ENCODE measurements at regions not wholly inside any gene's neighbourhood (a gene's known extent, or its start where the extent isn't known, plus 50 kb on each side); places are given as distances from the start of the nearest gene placed in this dataset.

DNA sequence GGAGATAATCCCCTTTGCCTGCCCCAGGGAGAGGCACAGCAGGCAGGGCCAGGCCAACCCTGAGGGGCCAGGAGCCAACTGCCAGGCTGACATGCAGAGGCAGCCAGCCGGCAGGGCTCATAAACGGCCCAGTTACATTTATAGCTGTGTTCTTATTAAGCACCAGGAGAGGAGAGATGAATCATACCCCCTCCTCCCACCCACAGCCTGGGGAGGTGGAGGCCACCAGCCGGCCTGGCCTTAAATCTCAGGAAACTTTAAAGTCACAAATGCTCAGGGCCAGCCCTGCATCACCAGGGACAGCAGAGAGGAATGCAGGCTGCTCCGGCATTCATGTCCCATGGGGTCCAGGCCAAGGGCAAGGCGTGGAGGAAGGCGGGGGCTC is 177.2 kb downstream of the TMEM132E start:
- no peak for ATAC-seq
- Histone ChIP-seq H3K4me1 (ENCODE audit: low read depth) (no peaks in the 10 kb centered on the region), H3K9me3 (no peaks in the 10 kb centered on the region), H3K4me3 (no peak overlapping the region), H3K36me3 (ENCODE audit: low read depth) (no peaks in the 10 kb centered on the region)
- intact Hi-C loops (cut with DNase I, micrococcal nuclease) = no loop called here
- TF ChIP-seq, protein P1, sequence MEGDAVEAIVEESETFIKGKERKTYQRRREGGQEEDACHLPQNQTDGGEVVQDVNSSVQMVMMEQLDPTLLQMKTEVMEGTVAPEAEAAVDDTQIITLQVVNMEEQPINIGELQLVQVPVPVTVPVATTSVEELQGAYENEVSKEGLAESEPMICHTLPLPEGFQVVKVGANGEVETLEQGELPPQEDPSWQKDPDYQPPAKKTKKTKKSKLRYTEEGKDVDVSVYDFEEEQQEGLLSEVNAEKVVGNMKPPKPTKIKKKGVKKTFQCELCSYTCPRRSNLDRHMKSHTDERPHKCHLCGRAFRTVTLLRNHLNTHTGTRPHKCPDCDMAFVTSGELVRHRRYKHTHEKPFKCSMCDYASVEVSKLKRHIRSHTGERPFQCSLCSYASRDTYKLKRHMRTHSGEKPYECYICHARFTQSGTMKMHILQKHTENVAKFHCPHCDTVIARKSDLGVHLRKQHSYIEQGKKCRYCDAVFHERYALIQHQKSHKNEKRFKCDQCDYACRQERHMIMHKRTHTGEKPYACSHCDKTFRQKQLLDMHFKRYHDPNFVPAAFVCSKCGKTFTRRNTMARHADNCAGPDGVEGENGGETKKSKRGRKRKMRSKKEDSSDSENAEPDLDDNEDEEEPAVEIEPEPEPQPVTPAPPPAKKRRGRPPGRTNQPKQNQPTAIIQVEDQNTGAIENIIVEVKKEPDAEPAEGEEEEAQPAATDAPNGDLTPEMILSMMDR (IDR thresholded peaks at IDR 0.05) = no peak
- no peak for DNase-seq

DNA sequence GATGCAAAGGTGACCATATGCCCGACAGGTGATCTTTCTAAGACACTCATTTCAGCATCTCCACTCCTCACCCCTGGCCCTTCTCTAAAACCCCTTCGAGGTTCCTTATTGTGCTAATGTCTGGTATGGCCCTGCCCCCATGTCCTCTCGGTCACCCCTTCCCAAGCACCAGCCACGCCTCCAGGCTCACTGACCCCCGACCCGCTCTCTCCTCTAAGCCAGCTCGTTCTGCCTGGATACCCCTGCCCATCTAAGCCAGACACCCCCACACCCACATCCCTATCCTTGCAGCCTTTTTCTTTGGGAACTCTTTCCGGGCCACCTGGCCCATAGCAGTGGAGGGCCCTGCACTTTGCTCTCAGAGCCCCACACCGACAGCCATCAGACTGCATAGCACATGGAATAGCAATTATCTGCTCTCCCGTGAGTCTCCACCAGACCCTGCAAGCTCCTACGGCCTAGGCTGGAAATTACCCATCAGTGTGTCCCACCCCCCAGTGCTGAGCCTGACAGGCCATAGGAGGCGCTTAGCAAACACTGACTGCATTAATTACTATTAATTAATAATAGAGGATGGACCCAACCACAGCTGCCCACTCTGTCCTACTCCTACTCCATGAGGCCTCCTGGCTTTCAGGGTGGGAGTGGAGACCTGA is 176.7 kb downstream of the TMEM132E start:
- Histone ChIP-seq H3K9me3 (no peaks in the 10 kb centered on the region), H3K4me1 (ENCODE audit: low read depth) (no peaks in the 10 kb centered on the region), H3K4me3 (no peak overlapping the region), H3K36me3 (ENCODE audit: low read depth) (no peaks in the 10 kb centered on the region)
- intact Hi-C loops (cut with DNase I, micrococcal nuclease) = no loop called here
- ATAC-seq (no peak), DNase-seq (no peak)
- TF ChIP-seq, protein P1 (IDR thresholded peaks at IDR 0.05) = no peak

DNA sequence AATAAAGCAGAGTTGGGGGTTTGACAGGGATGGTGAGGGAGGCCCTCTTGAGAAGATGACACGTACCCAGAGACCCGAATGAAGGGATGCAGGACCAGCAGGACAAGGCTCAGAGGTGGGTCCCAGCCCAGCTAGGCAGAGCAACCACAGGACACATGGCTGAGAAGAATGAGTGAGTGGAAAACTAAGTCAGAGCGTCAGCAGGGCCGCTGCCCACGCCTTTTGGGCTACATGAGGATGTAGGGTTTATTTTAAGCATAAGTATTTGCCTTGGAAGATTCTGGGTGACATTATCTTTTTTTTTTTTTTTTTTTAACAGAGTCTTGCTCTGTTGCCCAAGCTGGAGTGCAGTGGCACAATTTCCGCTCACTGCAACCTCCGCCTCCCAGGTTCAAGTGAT is 176.0 kb downstream of the TMEM132E start:
- no peak for DNase-seq
- H3K4me1 ChIP-seq (ENCODE audit: low read depth) = no peaks in the 10 kb centered on the region
- TF ChIP-seq, protein P1 (IDR thresholded peaks at IDR 0.05) = no peak
- H3K9me3 ChIP-seq = no peaks in the 10 kb centered on the region
- intact Hi-C loops (cut with DNase I, micrococcal nuclease) = no loop called here
- H3K4me3 ChIP-seq = no peak overlapping the region
- no peaks in the 10 kb centered on the region for H3K36me3 ChIP-seq (ENCODE audit: low read depth)
- ATAC-seq = no peak

DNA sequence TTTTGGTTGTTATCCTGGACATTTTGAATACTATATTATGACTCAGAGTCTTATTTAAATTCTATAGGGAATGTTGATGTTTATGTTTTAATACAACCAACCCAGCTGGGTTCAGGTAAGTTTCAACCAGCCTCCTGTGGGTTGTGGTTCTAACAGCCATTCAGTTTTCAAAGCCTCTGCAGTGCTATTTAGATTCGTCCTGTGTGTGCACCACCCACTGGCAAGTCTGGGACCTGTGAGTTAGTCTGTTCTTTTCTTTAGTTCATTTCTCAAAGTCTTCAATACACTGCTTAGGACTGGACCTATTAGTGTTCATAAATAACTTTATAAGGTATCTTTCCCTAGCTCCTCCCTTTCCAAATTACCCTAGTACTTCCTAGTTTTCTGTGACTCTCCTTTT is 170.6 kb downstream of the TMEM132E start:
- no peak for DNase-seq
- H3K9me3 ChIP-seq = no peaks in the 10 kb centered on the region
- no peaks in the 10 kb centered on the region for H3K36me3 ChIP-seq (ENCODE audit: low read depth)
- TF ChIP-seq, protein P1 (IDR thresholded peaks at IDR 0.05) = no peak
- H3K4me3 ChIP-seq = no peak overlapping the region
- intact Hi-C loops (cut with DNase I, micrococcal nuclease) = no loop called here
- H3K4me1 ChIP-seq (ENCODE audit: low read depth) = no peaks in the 10 kb centered on the region
- ATAC-seq = no peak

DNA sequence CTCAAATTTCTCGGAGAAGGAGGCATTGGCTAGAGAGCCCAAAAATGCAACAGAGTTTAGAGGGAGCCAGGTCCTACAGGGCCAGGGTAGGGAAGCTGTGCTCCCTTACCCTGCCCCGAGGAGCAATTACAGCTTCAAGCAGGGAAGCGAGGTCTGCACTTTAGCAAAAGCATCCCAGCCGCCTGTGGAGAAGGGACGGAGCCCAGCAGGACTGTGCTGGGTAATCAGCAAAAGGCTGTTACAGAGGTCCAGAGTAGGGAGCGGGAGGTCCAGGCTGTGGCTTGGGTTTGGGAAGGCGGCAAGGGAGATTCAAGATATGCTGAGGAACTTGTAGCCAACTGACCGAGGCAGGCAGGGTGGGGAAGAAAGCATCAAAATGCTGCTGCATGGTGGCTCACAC is 162.6 kb downstream of the TMEM132E start:
- TF ChIP-seq, protein P1 (IDR thresholded peaks at IDR 0.05) = no peak
- no peak overlapping the region for H3K4me3 ChIP-seq
- no peaks in the 10 kb centered on the region for H3K4me1 ChIP-seq (ENCODE audit: low read depth)
- H3K9me3 ChIP-seq = no peaks in the 10 kb centered on the region
- intact Hi-C loops (cut with DNase I, micrococcal nuclease) = no loop called here
- no peak for DNase-seq
- H3K36me3 ChIP-seq (ENCODE audit: low read depth) = no peaks in the 10 kb centered on the region
- no peak for ATAC-seq
